Renal cortical epithelial cell (primary cell): ENCODE measurements at regions not wholly inside any gene's neighbourhood (a gene's known extent, or its start where the extent isn't known, plus 50 kb on each side); places are given as distances from the start of the nearest gene placed in this dataset.

Experiments
- DNase-seq: peaks from one replicate; pipeline ENCODE4 v3.0.0-alpha.2; 2011; ENCODE audit warnings: low read depth

DNA sequence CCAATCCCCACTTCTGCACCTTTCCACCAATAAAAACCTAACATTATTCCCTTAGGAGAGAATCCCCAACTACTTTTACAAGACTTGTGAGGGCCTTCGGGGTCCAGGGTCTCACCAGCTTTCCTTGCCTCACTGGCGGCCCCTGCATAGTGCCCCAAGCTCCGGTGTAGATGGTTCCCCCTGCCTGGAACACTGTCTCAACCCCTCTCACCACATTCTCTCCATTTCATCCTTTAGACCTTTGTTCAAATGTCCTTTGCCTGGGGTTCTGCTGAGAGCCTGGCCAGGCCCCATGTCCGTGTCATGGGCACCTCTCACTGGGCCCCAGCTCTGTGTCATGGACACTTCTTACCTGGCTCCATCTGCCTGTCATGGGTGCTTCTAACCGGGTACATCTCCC, 64.5 kb upstream of the SORCS3 start:
- DNase-seq: no peak

- DNase-seq: peak; percentile 52
These were observed 63.9 kb upstream of the SORCS3 start for GRCh38 chr10:104577163-104577562.

- DNase-seq: no peak
These were observed 63.1 kb upstream of the SORCS3 start for GRCh38 chr10:104577861-104578521.

GRCh38 chr10:104578671-104579070, 62.4 kb upstream of the SORCS3 start:
- DNase-seq: no peak

DNA sequence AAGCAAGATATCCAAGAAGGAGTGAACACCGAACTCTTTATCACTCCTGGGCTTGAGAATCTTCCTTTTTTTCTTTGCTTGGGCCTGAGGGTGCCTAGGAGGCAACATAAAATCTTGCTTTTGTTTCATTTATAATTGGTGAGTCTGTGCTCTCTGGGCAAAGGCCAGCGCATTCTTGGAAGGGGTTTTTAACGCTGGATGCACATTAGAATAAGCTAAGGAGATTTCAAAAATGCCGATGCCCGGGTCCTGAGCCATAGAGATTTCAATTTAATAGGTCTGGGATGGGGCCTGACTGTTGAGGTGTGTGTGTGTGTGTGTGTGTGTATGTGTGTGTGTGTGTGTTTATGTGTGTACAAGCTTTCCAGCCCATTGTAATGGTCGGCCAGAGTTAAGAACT, 62.0 kb upstream of the SORCS3 start:
- no peak for DNase-seq

DNA sequence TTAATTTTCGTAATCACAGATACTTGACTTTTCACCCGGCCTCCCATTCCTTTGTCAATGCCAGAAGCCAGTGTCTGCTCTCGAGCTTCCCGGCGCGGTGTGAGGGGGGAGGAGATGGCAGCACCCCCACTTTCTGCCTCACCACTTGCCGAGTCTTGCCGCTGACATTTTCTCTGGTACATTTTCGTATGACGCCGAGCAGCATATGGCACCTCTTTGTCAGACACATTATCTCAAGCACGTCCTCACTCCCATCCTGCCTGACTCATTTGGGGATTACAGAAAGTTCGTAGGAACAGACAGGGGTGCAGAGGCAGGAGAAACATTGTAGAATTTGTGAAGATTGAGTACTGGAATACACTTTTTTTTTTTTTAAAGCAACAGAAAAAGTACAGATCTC, 60.8 kb upstream of the SORCS3 start:
- DNase-seq: no peak

DNA sequence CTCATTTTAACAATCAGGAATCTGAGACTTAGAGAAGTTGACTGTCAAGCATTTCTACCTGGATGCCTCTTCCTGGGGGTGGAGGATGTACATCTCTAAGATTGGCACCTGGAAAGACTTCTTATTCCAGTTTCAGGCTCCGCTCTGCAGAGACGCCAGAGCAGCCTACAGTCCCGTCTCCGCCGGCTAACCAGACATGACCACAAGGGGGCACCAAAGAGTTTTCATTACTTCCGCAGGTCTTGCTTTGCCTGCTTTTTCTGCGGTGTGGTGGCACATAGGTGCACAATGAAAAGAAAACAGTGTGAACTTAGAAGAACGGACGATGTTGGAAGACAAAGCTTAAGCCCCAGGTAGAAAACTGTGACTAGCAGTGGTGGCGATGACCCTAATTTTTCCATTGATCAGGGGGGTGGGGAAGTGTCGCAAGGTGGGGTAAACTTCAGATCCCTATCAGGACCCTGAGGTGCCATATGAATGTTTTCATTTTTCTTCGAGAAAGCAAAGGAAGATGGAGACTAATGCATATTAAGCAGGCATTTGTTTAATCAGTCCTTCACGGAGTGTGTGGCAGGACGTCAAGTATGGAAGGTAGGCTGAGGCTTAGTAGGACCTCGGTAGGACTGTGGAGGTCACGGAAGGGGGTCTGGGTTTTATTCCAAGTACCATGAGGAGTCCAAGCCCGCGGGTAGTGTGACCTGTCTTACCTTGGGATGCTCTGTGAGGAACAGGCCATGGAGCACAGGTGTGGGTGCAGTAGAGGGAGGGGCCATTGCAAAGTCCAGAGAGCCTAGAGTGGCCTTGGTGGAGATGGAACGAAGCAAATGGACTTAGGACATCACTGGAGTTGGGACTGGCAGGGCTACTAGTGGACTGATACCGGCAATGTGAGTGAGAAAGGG, 60.1 kb upstream of the SORCS3 start:
- DNase-seq: peak; percentile 61

GRCh38 chr10:104581884-104582601, 59.0 kb upstream of the SORCS3 start:
- peak; percentile 90 for DNase-seq

- peak; percentile 50 for DNase-seq
These were observed 58.5 kb upstream of the SORCS3 start for GRCh38 chr10:104582602-104582951.

DNA sequence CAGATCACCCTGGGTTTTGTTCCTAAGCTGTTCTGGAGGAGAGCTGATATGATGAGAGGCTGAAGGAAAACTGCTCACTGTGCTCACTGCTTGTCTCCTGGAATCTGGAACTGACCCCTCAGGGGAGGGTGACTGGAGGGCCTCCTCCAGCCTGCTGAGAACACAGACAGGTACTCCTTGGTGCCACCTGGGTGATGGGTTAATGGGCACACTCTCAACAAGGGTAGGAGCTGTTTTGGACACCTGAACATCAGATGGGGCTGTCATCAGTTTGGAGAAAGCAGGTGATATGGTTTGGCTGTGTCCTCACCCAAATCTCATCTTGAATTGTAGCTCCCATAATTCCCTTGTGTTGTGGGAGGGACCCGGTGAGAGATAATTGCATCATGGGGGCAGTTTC, 58.1 kb upstream of the SORCS3 start:
- DNase-seq: no peak

GRCh38 chr10:104584541-104584940, 56.5 kb upstream of the SORCS3 start:
- DNase-seq: no peak

- no peak for DNase-seq
These were observed 53.3 kb upstream of the SORCS3 start for GRCh38 chr10:104587751-104588150.

GRCh38 chr10:104589431-104589830, 51.7 kb upstream of the SORCS3 start:
- DNase-seq: no peak

DNA sequence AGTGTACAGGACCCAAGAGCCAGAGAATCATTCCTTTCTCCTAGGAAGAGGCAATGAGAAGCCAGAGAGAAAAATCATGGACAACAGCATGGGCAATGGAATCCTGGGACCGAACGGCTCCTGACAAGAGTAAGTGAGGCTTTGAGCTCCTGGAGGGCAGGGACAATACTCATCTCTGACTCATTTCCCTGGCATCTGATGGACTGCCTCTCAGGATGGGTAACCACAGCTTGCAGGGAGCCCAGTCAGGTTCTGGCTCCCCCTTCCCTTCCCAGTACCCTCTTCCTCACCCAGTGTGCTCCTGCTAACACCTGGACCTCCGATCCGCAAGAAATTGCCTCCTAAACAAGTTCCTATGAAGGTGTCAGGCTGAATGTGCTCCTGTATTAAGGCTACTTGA, 51.2 kb upstream of the SORCS3 start:
- peak; percentile 84 for DNase-seq
